Upper lobe of left lung (tissue), 4 donors: ENCODE measurements at regions not wholly inside any gene's neighbourhood (a gene's known extent, or its start where the extent isn't known, plus 50 kb on each side); places are given as distances from the start of the nearest gene placed in this dataset.

Experiments used
- CTCF ChIP-seq, 6 experiments: fragments of 450-650 bp in 4 of 6; fragments of 200-600 bp in 2 of 6; sonication (generic) in 2 of 6; IDR thresholded peaks; one replicate each; pipeline ENCODE4 v1.5.1; 2016 to 2019; ENCODE audit warnings: antibody characterized with exemption in 6 of 6
- EP300 ChIP-seq, 4 donors: sonication (generic); formaldehyde crosslinking; IDR thresholded peaks; one replicate each; pipeline ENCODE4 v1.5.1; 2017; ENCODE audit warnings: antibody characterized with exemption in 4 of 4, control low read depth in 2 of 4

- TF ChIP-seq EP300 (IDR thresholded peaks at IDR 0.05) (no peak), CTCF (IDR thresholded peaks at IDR 0.05) (no peak)
Measured at GRCh38 chr6:141242957-141243356, 889.8 kb upstream of the GJE1 start.
